ENCODE measurements at regions not wholly inside any gene's neighbourhood (a gene's known extent, or its start where the extent isn't known, plus 50 kb on each side); places are given as distances from the start of the nearest gene placed in this dataset.

GRCh38 chr4:79074040-79074439 lies 134.8 kb upstream of the PAQR3 start:
- Histone ChIP-seq H2AK5ac (ENCODE audit: insufficient read length, low read length) (no peak overlapping the region), H2BK120ac (ENCODE audit: low read depth, low read length, poor library complexity, severe bottlenecking) (no peak overlapping the region), H3K18ac (ENCODE audit: insufficient read length, low read depth, low read length) (no peak overlapping the region), H4K20me1 (ENCODE audit: control insufficient read depth, insufficient read depth, insufficient read length) (no peaks in the 10 kb centered on the region), H4K5ac (ENCODE audit: insufficient read length, low read depth, low read length) (no peak overlapping the region), H4K91ac (ENCODE audit: insufficient read length, low read depth, low read length) (no peak overlapping the region), H2BK12ac (ENCODE audit: insufficient read length, low read depth, low read length) (no peak overlapping the region), H3K9me3 (ENCODE audit: control insufficient read depth, low read depth, low read length) (no peaks in the 10 kb centered on the region), H3K4me1 (ENCODE audit: insufficient read depth, low read length) (no peaks in the 10 kb centered on the region), H2BK20ac (ENCODE audit: low read depth, low read length, poor library complexity, severe bottlenecking) (no peak overlapping the region), H3K79me1 (ENCODE audit: insufficient read depth, low read depth, low read length, poor library complexity, severe bottlenecking) (no peaks in the 10 kb centered on the region), H3K23ac (ENCODE audit: insufficient read length, low read depth, low read length) (no peak overlapping the region), H3K56ac (ENCODE audit: insufficient read length, low read depth, low read length) (no peak overlapping the region), H3K79me2 (ENCODE audit: insufficient read depth, low read length) (no peaks in the 10 kb centered on the region), H3K9ac (ENCODE audit: extremely low read depth, insufficient read length, low read length) (no peak overlapping the region), H2BK5ac (ENCODE audit: insufficient read length, low read length) (no peak overlapping the region), H3K27me3 (ENCODE audit: insufficient read depth, low read length) (no peaks in the 10 kb centered on the region), H3T11ph (ENCODE audit: low read length) (no peak overlapping the region), H2AFZ (ENCODE audit: low read length) (no peak overlapping the region), H2BK15ac (ENCODE audit: low read depth, low read length) (no peak overlapping the region), H3K14ac (ENCODE audit: insufficient read depth, low read length) (no peak overlapping the region), H3K23me2 (ENCODE audit: insufficient read length, low read depth, low read length, poor library complexity, severe bottlenecking) (no peaks in the 10 kb centered on the region), H3K4me2 (ENCODE audit: insufficient read depth, insufficient read length, low read length) (no peak overlapping the region), H3K27ac (ENCODE audit: insufficient read length, low read depth, low read length) (no peak overlapping the region), H4K8ac (replicated peaks; ENCODE audit: insufficient read length, low read depth, low read length) (no peak overlapping the region), H3K4ac (ENCODE audit: low read depth, low read length) (no peak overlapping the region)
- TF ChIP-seq CTCF (conservative IDR thresholded peaks at IDR 0.05), result no peak
- H3K4me1 Mint-ChIP-seq, result no peaks in the 10 kb centered on the region
- H3K27ac Mint-ChIP-seq, result no peak overlapping the region
- no peaks in the 10 kb centered on the region for H3K27me3 Mint-ChIP-seq (ENCODE audit: low read depth)
- peaks cover 2 to 5% (median 4%) of the 10 kb centered on the region in 3 experiments; a peak in 5 of 7 replicates for H3K36me3 Mint-ChIP-seq (ENCODE audit: insufficient read depth in 1 of 3, low read depth in 3 of 3)
- WGBS (ENCODE audit: extremely low coverage, insufficient read length, low lambda C conversion rate), result no CpG with 5 or more reads among the region's 1 CpG
- no peak overlapping the region for H3K4me3 Mint-ChIP-seq
- peaks cover 8 to 12% of the 10 kb centered on the region in 2 experiments; a peak in 3 of 5 replicates for H3K9me3 Mint-ChIP-seq
- no peak for DNase-seq

Data from H9 (cell line).